GM19099 (cell line): ENCODE measurements at regions not wholly inside any gene's neighbourhood (a gene's known extent, or its start where the extent isn't known, plus 50 kb on each side); places are given as distances from the start of the nearest gene placed in this dataset.

Source experiments
- POLR2A ChIP-seq: IDR thresholded peaks from 3 replicates; pipeline ENCODE4 v1.6.1; 2011; ENCODE audit warnings: low read depth; ENCODE audit not compliant: insufficient read length; ENCODE audit errors: extremely low read depth

GRCh38 chr1:222165629-222166028, 382.3 kb downstream of the HHIPL2 start:
- TF ChIP-seq POLR2A: no peak

- TF ChIP-seq POLR2A: no peak
These were observed 384.0 kb downstream of the HHIPL2 start for GRCh38 chr1:222163895-222164294.

DNA sequence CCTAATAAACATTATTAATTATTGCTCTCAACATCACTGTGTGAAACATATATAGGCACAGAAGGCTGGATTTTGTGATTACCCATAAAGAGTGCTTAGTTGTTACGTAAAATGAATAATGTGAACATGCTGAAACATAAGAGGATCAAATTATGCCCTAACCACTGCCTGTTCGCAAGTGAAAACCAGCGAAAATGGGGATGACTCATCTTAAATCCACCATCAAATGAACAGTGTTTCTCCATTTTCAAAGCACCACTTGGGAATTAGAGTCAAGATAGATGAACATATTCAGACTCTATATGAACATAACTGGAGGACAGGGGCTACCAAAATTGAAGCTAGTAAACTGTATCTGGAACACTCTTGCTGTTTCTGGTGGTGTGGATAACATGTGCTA, 386.2 kb downstream of the HHIPL2 start:
- no peak for TF ChIP-seq POLR2A

DNA sequence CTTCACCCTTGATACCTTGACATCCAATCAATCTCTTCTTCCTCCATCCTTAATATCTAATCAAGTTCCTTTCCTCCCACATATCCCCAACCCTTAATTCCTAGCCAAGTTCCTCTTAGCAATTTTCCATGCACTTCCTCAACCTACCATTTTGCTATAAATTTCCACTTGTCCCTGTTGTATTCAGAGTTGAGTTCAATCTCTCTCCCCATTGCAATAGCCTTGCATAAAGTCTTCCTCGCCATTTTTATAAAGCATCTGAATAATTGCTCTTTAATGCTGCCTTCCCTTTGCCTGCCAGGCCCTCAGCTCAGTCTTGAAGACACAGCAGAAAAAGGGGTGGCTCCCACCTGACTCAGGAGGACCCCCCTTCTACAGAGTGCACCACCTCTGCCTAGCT, 390.3 kb downstream of the HHIPL2 start:
- TF ChIP-seq POLR2A: no peak

GRCh38 chr1:222140206-222140605, 398.3 kb upstream of the DUSP10 start:
- TF ChIP-seq POLR2A: no peak

DNA sequence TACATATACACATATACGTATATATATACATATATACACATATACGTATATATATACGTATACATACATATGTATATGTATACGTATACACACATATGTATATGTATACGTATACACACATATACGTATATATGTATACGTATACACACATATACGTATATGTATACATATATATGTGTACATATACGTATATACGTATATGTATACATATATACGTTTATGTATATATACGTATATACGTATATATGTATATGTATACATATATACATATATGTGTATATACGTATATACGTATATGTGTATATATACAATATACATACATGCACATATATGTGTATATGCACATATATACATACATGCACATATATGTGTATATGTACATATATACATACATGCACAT, 396.2 kb upstream of the DUSP10 start:
- TF ChIP-seq POLR2A: no peak

- TF ChIP-seq POLR2A: no peak
These were observed 395.0 kb upstream of the DUSP10 start for GRCh38 chr1:222136869-222137268.

GRCh38 chr1:222129041-222129440, 387.2 kb upstream of the DUSP10 start:
- TF ChIP-seq POLR2A: no peak

DNA sequence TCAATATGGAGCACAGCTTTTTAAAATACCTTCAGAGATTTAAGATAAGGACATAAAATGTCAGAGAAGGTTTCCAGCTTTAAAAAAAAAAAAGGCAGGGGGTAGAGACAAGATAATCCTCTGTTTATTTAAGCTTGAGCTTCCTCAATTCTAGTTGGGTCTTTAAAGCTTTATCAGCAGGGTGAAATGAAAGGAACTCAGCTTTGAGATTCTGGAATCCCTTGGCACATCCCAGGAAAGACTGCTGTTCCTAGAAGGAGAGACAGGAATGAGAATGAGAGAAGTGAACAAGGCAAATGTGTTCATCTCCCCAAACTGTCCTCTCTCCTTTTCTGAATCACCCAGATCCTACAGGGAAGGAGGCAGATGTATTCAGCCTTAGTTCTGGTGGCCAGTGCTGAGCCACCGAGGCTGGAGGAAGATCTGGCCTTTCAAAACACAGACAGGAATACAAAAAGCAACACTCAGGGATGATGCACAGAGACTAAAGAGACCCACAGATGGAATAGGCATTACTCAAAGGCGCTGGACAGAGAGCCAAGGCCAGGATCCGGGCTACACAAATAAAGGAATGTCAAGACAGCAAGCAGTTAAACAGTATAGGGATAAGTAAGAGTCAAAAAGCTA, 385.8 kb upstream of the DUSP10 start:
- TF ChIP-seq POLR2A: no peak

DNA sequence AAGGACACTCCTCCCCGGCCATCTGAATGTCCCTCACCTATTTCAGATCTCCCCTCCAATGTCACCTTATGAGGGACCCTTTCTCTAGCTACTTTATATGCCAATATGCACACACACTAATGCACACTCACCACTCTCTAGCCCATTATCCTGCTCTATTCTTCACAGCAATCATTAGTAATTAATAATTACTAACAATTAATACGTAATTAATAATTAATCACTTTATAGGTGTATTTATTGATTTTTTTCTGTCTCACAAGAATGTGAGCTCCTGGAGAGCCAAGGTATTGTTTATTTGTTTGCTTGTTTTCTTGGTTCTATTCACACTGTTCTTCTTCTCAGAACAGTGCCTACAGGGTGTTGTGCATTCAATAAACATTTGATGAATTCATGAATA, 385.2 kb upstream of the DUSP10 start:
- no peak for TF ChIP-seq POLR2A

DNA sequence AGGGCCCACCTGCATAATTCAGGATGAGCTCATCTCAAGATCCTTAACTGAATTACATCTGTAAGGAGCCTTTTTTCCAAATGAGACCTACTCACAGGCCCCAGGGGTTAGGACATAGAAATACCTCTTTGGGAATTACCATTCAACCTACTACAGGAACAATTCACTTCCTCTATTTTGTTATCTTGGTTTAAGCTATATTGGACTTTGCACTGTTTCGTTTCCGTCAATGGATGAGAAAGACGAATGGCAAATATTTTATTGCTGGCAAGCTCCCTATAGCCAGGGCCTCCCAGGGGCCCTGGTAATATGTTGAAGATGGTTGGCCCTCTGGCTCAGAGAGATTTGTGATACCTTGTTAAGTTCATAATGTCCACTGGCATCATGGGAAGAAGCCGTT, 384.2 kb upstream of the DUSP10 start:
- TF ChIP-seq POLR2A: no peak

GRCh38 chr1:222124602-222125001, 382.7 kb upstream of the DUSP10 start:
- TF ChIP-seq POLR2A: no peak

- TF ChIP-seq POLR2A: no peak
These were observed 381.2 kb upstream of the DUSP10 start for GRCh38 chr1:222123111-222123510.

- TF ChIP-seq POLR2A: no peak
These were observed 375.9 kb upstream of the DUSP10 start for GRCh38 chr1:222117809-222118208.

- TF ChIP-seq POLR2A: no peak
These were observed 372.8 kb upstream of the DUSP10 start for GRCh38 chr1:222114536-222115156.

DNA sequence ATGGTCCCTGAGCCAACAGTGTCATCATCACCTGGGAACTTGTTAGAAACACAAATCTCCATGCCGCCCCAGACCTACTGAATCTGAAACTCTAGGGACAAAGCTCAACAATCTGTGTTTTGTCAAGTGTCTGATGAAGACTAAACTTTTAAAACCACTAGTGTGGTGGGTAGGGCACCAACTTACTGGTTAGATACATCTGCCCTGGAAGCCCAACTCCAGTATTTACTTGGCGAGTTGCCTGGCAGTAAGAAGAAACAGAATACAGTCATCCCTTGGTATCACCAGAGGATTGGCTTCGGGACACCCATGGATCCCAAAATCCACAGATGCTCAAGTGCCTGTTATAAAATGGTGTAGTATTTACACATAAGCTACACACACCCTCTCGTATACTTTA, 367.9 kb upstream of the DUSP10 start:
- TF ChIP-seq POLR2A: no peak

DNA sequence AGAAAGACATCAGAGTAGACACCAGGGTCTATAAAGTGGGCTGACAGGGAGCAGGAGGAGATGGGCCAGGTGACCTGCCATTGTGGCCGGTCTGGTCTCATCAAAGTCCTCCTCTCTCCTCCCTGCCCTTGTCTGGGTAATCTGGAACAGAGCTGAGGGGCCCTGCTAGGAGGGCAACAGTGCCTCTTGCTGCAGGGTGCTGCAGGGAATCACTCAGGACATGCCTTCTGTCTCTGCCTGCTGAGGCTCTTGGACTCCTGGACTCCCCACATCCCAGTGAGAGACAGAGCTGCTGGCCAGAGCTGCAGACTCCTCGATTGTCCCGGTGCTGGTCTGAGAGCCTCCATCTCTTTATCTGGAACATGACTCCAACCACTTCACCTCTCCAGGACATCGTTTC, 366.1 kb upstream of the DUSP10 start:
- TF ChIP-seq POLR2A: no peak

- no peak for TF ChIP-seq POLR2A
These were observed 365.4 kb upstream of the DUSP10 start for GRCh38 chr1:222107267-222107666.

DNA sequence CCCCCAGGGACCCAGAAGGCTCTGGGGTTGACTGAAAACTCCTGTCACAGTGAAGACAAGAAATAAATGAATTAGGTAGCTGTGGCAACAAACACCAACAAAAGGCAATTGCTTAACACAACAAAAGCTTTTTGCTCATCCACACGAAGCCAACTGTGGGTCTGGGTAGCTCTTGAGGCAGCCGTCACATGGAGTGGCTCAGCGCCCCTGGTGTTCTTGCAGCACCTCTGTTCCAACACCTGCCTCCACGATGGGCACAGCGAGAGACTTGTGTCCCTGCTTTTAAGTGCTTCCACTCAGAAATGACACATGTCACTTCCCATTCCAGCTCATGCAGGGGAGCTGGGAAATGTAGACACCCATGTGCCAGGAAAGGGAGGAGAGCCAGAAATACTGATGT, 364.5 kb upstream of the DUSP10 start:
- TF ChIP-seq POLR2A: no peak
